ENCODE measurements at regions not wholly inside any gene's neighbourhood (a gene's known extent, or its start where the extent isn't known, plus 50 kb on each side); places are given as distances from the start of the nearest gene placed in this dataset.

DNA sequence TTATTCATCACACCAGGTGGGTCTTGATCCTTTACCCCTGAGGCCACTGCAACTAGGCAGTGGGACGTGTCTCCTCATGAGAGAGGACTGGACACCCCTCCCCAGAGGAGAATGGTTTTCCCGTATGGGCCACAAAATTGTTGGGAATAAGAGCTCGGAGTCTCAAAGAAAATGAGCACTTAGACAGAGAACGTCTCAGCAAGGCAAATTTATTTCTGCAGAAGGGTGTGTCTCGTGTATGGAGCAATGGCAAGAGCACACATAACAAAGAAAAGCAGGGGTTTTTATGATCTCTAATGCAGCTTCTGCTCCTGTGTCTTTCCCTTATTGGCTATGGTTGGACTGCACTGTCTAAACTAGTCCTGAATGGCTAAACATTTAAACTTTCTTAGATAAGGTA lies 803.5 kb downstream of the PLOD2 start (continued):
- TF ChIP-seq, protein P1, sequence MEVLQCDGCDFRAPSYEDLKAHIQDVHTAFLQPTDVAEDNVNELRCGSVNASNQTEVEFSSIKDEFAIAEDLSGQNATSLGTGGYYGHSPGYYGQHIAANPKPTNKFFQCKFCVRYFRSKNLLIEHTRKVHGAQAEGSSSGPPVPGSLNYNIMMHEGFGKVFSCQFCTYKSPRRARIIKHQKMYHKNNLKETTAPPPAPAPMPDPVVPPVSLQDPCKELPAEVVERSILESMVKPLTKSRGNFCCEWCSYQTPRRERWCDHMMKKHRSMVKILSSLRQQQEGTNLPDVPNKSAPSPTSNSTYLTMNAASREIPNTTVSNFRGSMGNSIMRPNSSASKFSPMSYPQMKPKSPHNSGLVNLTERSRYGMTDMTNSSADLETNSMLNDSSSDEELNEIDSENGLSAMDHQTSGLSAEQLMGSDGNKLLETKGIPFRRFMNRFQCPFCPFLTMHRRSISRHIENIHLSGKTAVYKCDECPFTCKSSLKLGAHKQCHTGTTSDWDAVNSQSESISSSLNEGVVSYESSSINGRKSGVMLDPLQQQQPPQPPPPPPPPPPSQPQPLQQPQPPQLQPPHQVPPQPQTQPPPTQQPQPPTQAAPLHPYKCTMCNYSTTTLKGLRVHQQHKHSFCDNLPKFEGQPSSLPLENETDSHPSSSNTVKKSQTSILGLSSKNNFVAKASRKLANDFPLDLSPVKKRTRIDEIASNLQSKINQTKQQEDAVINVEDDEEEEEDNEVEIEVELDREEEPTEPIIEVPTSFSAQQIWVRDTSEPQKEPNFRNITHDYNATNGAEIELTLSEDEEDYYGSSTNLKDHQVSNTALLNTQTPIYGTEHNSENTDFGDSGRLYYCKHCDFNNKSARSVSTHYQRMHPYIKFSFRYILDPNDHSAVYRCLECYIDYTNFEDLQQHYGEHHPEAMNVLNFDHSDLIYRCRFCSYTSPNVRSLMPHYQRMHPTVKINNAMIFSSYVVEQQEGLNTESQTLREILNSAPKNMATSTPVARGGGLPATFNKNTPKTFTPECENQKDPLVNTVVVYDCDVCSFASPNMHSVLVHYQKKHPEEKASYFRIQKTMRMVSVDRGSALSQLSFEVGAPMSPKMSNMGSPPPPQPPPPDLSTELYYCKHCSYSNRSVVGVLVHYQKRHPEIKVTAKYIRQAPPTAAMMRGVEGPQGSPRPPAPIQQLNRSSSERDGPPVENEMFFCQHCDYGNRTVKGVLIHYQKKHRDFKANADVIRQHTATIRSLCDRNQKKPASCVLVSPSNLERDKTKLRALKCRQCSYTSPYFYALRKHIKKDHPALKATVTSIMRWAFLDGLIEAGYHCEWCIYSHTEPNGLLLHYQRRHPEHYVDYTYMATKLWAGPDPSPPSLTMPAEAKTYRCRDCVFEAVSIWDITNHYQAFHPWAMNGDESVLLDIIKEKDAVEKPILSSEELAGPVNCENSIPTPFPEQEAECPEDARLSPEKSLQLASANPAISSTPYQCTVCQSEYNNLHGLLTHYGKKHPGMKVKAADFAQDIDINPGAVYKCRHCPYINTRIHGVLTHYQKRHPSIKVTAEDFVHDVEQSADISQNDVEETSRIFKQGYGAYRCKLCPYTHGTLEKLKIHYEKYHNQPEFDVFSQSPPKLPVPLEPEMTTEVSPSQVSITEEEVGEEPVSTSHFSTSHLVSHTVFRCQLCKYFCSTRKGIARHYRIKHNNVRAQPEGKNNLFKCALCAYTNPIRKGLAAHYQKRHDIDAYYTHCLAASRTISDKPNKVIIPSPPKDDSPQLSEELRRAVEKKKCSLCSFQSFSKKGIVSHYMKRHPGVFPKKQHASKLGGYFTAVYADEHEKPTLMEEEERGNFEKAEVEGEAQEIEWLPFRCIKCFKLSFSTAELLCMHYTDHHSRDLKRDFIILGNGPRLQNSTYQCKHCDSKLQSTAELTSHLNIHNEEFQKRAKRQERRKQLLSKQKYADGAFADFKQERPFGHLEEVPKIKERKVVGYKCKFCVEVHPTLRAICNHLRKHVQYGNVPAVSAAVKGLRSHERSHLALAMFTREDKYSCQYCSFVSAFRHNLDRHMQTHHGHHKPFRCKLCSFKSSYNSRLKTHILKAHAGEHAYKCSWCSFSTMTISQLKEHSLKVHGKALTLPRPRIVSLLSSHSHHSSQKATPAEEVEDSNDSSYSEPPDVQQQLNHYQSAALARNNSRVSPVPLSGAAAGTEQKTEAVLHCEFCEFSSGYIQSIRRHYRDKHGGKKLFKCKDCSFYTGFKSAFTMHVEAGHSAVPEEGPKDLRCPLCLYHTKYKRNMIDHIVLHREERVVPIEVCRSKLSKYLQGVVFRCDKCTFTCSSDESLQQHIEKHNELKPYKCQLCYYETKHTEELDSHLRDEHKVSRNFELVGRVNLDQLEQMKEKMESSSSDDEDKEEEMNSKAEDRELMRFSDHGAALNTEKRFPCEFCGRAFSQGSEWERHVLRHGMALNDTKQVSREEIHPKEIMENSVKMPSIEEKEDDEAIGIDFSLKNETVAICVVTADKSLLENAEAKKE (CRISPR knock-in tag; IDR thresholded peaks at IDR 0.05) = no peak
- no peak for TF ChIP-seq CREB1 (CRISPR knock-in tag; IDR thresholded peaks at IDR 0.05; ENCODE audit: low read depth)
- no peak for TF ChIP-seq EZH2phosphoT487 (IDR thresholded peaks at IDR 0.05; ENCODE audit: unreplicated experiment)

DNA sequence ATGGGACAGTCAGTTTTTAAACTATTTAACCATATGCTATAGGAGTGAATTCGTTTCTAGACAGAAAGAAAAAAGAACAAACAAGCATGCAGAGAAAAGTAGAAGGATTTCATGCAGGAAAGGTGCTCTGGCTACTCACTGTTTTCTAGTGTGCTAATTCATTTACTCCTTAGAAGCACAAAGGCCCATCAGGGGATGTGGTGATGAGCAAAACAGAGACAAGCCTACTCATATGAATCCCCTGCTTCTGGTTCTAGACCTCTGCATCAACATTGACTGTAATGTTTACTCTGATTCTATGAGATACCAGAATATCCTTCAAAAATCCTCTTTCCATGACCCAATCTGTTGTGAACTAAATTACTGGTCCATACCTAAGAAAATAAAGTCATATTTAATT lies 801.9 kb downstream of the PLOD2 start:
- no peak overlapping the region for H3K4me2 ChIP-seq
- ATAC-seq = no peak
- Mint-ChIP-seq H3K4me3 (no peak overlapping the region), H3K27me3 (ENCODE audit: insufficient read depth, low read depth, poor library complexity) (no peaks in the 10 kb centered on the region), H3K27ac (no peak overlapping the region), H3K4me1 (no peaks in the 10 kb centered on the region), H3K9me3 (peaks cover 45% of the 10 kb centered on the region), H3K36me3 (ENCODE audit: low read depth) (peaks cover 46% of the 10 kb centered on the region)
- H3K4me3 ChIP-seq = no peak overlapping the region
- no peaks in the 10 kb centered on the region for H4K20me1 ChIP-seq (replicated peaks; ENCODE audit: insufficient read depth)
- DNase-seq (ENCODE audit: low spot score) = no peak
- H3K27ac ChIP-seq (ENCODE audit: low read depth) = no peak overlapping the region
- no peak overlapping the region for H2AFZ ChIP-seq
- no peaks in the 10 kb centered on the region for H3K27me3 ChIP-seq (ENCODE audit: insufficient read depth)
- H3F3A ChIP-seq (replicated peaks; ENCODE audit: low read depth) = no peaks in the 10 kb centered on the region
- H3K79me2 ChIP-seq (replicated peaks; ENCODE audit: insufficient read depth) = no peaks in the 10 kb centered on the region
- H3K9me2 ChIP-seq (ENCODE audit: insufficient read depth) = no peaks in the 10 kb centered on the region
- H3K36me3 ChIP-seq (ENCODE audit: insufficient read depth) = peaks cover 16% of the 10 kb centered on the region; the same call in 1 of the 2 replicates
- H3K4me1 ChIP-seq (ENCODE audit: insufficient read depth) = no peaks in the 10 kb centered on the region
- TF ChIP-seq EZH2 (IDR thresholded peaks at IDR 0.05; ENCODE audit: low read depth, unreplicated experiment) (no peak), POLR2AphosphoS5 (IDR thresholded peaks at IDR 0.05; ENCODE audit: low read depth) (no peak), ZNF331 (CRISPR knock-in tag; IDR thresholded peaks at IDR 0.05; ENCODE audit: low read depth) (no peak), STAT1 (IDR thresholded peaks at IDR 0.05; ENCODE audit: unreplicated experiment) (no peak), EZH2phosphoT487 (IDR thresholded peaks at IDR 0.05; ENCODE audit: unreplicated experiment) (no peak), NANOG (IDR thresholded peaks at IDR 0.05; ENCODE audit: borderline replicate concordance) (no peak)
- TF ChIP-seq, protein P2, sequence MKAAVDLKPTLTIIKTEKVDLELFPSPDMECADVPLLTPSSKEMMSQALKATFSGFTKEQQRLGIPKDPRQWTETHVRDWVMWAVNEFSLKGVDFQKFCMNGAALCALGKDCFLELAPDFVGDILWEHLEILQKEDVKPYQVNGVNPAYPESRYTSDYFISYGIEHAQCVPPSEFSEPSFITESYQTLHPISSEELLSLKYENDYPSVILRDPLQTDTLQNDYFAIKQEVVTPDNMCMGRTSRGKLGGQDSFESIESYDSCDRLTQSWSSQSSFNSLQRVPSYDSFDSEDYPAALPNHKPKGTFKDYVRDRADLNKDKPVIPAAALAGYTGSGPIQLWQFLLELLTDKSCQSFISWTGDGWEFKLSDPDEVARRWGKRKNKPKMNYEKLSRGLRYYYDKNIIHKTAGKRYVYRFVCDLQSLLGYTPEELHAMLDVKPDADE (IDR thresholded peaks at IDR 0.05) = no peak
- TF ChIP-seq, protein P3, sequence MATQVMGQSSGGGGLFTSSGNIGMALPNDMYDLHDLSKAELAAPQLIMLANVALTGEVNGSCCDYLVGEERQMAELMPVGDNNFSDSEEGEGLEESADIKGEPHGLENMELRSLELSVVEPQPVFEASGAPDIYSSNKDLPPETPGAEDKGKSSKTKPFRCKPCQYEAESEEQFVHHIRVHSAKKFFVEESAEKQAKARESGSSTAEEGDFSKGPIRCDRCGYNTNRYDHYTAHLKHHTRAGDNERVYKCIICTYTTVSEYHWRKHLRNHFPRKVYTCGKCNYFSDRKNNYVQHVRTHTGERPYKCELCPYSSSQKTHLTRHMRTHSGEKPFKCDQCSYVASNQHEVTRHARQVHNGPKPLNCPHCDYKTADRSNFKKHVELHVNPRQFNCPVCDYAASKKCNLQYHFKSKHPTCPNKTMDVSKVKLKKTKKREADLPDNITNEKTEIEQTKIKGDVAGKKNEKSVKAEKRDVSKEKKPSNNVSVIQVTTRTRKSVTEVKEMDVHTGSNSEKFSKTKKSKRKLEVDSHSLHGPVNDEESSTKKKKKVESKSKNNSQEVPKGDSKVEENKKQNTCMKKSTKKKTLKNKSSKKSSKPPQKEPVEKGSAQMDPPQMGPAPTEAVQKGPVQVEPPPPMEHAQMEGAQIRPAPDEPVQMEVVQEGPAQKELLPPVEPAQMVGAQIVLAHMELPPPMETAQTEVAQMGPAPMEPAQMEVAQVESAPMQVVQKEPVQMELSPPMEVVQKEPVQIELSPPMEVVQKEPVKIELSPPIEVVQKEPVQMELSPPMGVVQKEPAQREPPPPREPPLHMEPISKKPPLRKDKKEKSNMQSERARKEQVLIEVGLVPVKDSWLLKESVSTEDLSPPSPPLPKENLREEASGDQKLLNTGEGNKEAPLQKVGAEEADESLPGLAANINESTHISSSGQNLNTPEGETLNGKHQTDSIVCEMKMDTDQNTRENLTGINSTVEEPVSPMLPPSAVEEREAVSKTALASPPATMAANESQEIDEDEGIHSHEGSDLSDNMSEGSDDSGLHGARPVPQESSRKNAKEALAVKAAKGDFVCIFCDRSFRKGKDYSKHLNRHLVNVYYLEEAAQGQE (IDR thresholded peaks at IDR 0.05; ENCODE audit: unreplicated experiment) = no peak
